ENCODE measurements at regions not wholly inside any gene's neighbourhood (a gene's known extent, or its start where the extent isn't known, plus 50 kb on each side); places are given as distances from the start of the nearest gene placed in this dataset.

- ChIA-PET CTCF (interaction anchor here (1.1 kb wide), 1 partner anchor 13 kb away, joined by 3 read pairs; no protein-coding TSS in a partner anchor), RAD21 (ENCODE audit: unreplicated experiment) (no interaction called here), SMC1A (ENCODE audit: uncharacterized antibody, unreplicated experiment) (no interaction called here), POLR2A (no interaction called here)
- BruUV-seq (replicated peaks) = no TSS peak
- in situ Hi-C loops (cut with MboI) = no loop called here
- no peak overlapping the region; the same call in 1 of the 2 replicates for H2AFZ ChIP-seq (ENCODE audit: control insufficient read depth, low read depth, low read length)
- intact Hi-C loops (cut with micrococcal nuclease; ENCODE audit: unreplicated experiment) = no loop called here
- ATAC-seq (peak; percentile 98), DNase-seq (ENCODE audit: low read depth, low spot score) (peak; percentile 15), FAIRE-seq (peak; percentile 38)
- TF ChIP-seq ATF7 (IDR thresholded peaks at IDR 0.05; ENCODE audit: low read depth) (peak; percentile 52), SPI1 (IDR thresholded peaks at IDR 0.05; ENCODE audit: borderline replicate concordance, insufficient read depth, low read depth, low read length) (peak; percentile 85), RAD51 (IDR thresholded peaks at IDR 0.05) (peak; percentile 54; the same call in 1 of the 2 replicates), RELB (IDR thresholded peaks at IDR 0.05; ENCODE audit: low read depth) (peak; percentile 41; the same call in 1 of the 2 replicates), YY1 (IDR thresholded peaks at IDR 0.05; ENCODE audit: low read depth, low read length) (peak; percentile 46; the same call in 1 of the 2 replicates), MYC (IDR thresholded peaks at IDR 0.05; ENCODE audit: insufficient read depth, insufficient read length, insufficient replicate concordance, low read length, severe bottlenecking) (no peak), TARDBP (IDR thresholded peaks at IDR 0.05; ENCODE audit: borderline replicate concordance) (no peak), ZSCAN29 (IDR thresholded peaks at IDR 0.05) (no peak), IKZF2 (IDR thresholded peaks at IDR 0.05) (peak; percentile 24 to 27; a peak in 2 of 4 replicates), CBX3 (IDR thresholded peaks at IDR 0.05; ENCODE audit: borderline replicate concordance, low read depth) (no peak), IRF4 (IDR thresholded peaks at IDR 0.05; ENCODE audit: low read depth, low read length) (peak; percentile 49; the same call in 1 of the 2 replicates), ZNF217 (IDR thresholded peaks at IDR 0.05) (no peak), FOS (IDR thresholded peaks at IDR 0.05; ENCODE audit: borderline replicate concordance, extremely low read depth, insufficient read length) (no peak), ZNF24 (IDR thresholded peaks at IDR 0.05) (no peak), ZNF592 (IDR thresholded peaks at IDR 0.05) (no peak)
- TF ChIP-seq, protein P1, sequence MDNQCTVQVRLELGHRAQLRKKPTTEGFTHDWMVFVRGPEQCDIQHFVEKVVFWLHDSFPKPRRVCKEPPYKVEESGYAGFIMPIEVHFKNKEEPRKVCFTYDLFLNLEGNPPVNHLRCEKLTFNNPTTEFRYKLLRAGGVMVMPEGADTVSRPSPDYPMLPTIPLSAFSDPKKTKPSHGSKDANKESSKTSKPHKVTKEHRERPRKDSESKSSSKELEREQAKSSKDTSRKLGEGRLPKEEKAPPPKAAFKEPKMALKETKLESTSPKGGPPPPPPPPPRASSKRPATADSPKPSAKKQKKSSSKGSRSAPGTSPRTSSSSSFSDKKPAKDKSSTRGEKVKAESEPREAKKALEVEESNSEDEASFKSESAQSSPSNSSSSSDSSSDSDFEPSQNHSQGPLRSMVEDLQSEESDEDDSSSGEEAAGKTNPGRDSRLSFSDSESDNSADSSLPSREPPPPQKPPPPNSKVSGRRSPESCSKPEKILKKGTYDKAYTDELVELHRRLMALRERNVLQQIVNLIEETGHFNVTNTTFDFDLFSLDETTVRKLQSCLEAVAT (IDR thresholded peaks at IDR 0.05) = 0 out of 2 replicates have a peak, but pooled peaks have one; percentile 38
- no peak overlapping the region for H3K4me3 ChIP-seq
- 21% methylated on average over 2 of the region's 2 CpGs for WGBS (ENCODE audit: insufficient coverage, insufficient replicate concordance, low lambda C conversion rate, missing lambda C conversion rate)
- no peak overlapping the region for H3K9ac ChIP-seq (ENCODE audit: control insufficient read depth, insufficient read depth, low read length)
- H4K20me1 ChIP-seq (ENCODE audit: control insufficient read depth, insufficient read depth) = no peaks in the 10 kb centered on the region
- H3K79me2 ChIP-seq (ENCODE audit: control insufficient read depth, insufficient read depth, low read length) = no peaks in the 10 kb centered on the region
- no peak overlapping the region for H3K27ac ChIP-seq (ENCODE audit: control insufficient read depth, insufficient read depth)
- no peaks in the 10 kb centered on the region; the same call in 2 of the 3 replicates for H3K9me3 ChIP-seq (replicated peaks; ENCODE audit: control insufficient read depth, insufficient read depth, low read length)
- no peaks in the 10 kb centered on the region for H3K4me1 ChIP-seq (ENCODE audit: control insufficient read depth, insufficient read depth, low read length)
- no peak overlapping the region for H3K4me2 ChIP-seq (ENCODE audit: control insufficient read depth, insufficient read depth)
- no peaks in the 10 kb centered on the region for H3K27me3 ChIP-seq (replicated peaks in 1 of 2; ENCODE audit: control insufficient read depth in 2 of 2, insufficient read depth in 2 of 2, low read length in 1 of 2)
- no peaks in the 10 kb centered on the region for H3K36me3 ChIP-seq (ENCODE audit: control insufficient read depth in 2 of 2, insufficient read depth in 2 of 2, low read length in 1 of 2)
Observed at GRCh38 chr10:23742368-23742767, 303.5 kb downstream of the OTUD1 start.

Measured in GM12878 (cell line).